Right kidney (tissue), 1 donor: ENCODE measurements at regions not wholly inside any gene's neighbourhood (a gene's known extent, or its start where the extent isn't known, plus 50 kb on each side); places are given as distances from the start of the nearest gene placed in this dataset.

Experiments
- DNase-seq: peaks from one replicate; pipeline ENCODE4 v3.0.0-alpha.2; 2016

GRCh38 chr9:82665324-82665723 is 397.6 kb downstream of the RASEF start:
- DNase-seq = no peak

GRCh38 chr9:82668689-82669199 is 394.2 kb downstream of the RASEF start:
- DNase-seq = no peak

DNA sequence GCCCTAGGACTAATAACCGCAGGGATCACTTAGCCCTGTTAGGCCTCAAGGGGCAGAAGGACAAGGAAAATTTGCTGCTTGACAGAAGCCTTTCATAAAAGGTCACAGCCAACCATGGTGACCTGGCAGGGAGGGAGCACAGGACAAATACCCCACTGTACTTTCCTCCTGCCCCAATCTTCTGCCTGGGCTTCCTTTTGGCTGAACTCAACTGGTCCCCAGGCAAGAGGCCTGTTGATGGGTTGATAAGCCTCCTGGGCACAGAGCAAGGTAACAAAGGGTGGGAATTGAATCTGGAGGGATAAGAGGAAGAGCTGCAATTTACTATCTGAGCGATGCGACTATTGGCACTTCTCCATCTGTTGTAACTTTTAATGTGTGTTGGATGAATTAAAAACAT is 392.9 kb downstream of the RASEF start:
- DNase-seq = no peak

GRCh38 chr9:82670726-82671125 is 392.2 kb downstream of the RASEF start:
- no peak for DNase-seq

DNA sequence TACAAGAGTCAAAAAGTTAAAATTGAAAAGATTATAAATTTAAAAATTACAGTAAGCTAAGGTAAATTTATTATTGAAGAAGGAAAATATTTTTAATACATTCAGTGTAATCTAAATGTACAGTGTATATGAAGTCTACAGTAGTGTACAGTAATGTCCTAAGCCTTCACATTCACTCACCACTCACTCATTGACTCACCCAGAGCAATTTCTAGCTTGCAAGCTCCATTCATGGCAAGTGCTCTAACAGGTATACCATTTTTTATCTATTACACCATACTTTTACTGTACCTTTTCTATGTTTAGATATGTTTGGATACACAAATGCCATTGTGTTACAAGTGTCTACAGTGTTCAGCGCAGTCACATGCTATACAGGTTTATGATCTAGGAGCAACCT is 389.7 kb downstream of the RASEF start:
- no peak for DNase-seq

GRCh38 chr9:82673919-82674318 is 389.0 kb downstream of the RASEF start:
- DNase-seq = no peak

GRCh38 chr9:82675102-82675501 is 387.8 kb downstream of the RASEF start:
- DNase-seq = no peak

DNA sequence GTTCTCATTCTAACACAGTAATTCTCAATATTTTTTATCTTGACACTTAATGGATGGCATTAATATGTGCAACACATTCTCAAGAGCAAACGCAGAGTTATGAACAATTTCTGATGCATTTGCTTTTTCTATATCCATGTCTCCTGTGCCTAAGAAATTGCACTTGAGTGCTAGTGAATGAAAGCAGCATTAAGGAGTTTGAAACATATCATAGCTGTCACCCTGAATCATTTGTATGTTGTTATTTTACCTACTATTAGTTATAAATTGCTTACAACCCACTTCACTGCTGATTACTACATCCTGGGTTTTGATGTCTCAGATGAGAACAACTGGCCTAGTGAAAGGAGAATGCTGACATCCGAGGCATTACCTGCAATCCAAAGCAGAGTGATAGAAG is 387.3 kb downstream of the RASEF start:
- no peak for DNase-seq

DNA sequence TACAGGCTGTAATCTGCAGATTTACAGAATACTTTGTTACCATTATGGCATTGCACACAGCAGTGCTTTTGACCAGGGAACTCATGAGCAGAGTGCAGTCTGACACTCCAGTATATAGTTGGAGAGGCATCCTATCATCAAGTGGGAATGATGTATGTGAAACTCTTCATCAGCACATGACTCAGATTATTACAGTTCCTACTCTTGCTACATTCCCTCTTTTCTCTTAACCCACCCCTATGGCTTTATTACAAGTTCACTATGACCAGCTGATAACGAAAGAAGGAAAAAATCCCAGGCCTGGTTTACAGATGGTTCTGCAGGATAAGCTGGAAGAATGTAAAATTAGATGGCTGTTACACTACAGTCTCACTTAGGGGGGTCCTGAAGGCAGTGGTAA is 385.9 kb downstream of the RASEF start:
- DNase-seq = no peak

- no peak for DNase-seq
Observed at GRCh38 chr9:82679472-82679871, 383.5 kb downstream of the RASEF start.

DNA sequence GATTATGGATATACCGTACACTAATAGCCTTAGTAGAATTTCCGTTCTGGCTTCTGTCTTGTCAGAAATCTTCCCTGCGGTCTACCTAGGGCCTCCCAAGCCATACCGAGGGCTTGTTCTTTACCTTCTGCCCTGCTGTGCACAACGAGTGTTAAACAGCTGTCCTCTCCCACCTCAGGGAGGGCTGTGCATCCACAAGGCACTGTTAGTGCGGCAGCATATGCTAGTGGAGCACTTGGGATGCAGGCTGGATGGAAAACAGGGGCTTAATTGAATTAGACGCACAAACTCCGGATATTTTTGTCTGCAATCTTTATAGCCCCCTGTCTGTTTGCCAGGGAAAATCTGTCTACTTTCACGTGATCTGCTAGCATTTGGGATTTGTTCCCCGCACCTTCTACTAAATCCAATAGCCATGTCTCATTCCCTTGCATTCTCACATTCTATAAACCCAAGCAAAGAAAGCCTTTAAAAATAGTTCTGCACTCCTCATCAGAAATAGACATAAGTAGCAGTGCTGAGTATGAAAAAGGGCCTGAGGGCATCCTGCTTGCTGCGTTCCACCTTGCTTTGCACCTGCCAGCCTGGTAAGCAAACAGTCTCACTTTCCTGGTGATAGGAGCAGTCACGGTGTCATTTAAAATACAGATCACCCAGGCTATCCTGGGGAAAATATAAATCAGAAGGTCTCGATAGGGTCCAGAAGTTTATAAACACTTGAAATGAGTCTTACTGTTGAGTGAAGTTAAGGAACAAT is 382.6 kb downstream of the RASEF start:
- DNase-seq = no peak

GRCh38 chr9:82681809-82682208 is 381.1 kb downstream of the RASEF start:
- no peak for DNase-seq

DNA sequence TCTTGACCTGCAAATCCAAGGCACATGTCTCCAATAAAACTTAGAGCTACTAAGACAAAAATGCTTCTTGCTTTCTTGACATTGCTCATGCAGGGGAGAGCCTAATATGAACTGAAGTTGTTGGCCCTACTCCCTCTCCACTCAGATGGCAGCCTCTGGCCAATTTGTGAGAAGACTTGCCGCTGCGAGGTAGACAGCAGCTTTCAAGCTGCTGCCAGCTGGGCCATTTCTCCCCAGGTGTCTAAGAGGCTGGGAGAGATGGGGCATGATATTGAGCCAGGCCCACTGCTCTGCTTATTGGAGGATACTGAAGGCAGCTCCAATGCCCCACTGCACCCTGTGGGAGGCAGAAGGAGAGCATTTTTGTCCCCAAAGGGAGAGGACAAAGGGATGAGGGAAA is 380.5 kb downstream of the RASEF start:
- DNase-seq = no peak

GRCh38 chr9:82695704-82696103 is 367.2 kb downstream of the RASEF start:
- no peak for DNase-seq

GRCh38 chr9:82706786-82707185 is 356.2 kb downstream of the RASEF start:
- no peak for DNase-seq

- no peak for DNase-seq
Observed at GRCh38 chr9:82716821-82717220, 346.1 kb downstream of the RASEF start.

DNA sequence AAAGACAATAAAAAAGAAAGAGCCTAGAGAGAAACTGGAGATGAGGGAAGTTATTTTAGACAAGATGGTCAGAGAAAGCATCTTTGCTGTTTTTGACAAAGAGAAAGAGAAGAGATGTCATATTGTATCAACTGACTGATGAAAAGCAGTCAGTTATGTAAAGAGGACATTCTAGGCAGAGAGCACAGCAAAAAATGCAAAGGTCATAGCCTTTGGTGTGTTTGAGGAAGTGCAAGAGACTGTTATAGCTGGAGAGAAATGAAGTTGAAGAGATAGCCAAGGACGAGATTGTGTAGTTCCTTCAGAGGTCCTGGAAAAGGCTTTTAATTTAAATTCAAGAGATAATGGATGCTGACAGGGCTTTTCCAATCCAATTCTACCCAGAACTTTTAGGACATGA is 342.4 kb downstream of the RASEF start:
- DNase-seq = no peak

DNA sequence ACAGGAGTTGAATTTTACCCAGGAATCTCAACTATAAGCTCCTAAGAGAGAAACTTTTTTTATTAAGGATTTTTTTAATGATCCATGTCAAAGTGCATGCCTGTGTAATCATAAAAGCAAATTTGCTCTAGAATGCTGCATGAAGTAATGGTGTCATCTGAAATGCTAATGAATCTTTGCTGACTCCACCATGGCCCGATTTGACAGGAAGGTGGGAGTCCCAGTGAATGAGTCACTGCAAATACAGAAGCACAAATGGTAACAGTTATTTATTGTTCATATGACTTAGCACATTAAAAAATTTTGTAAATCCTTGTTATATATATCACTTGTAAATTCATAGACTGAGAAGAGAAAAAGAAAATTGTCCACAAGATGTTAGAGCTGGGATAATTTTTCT is 341.3 kb downstream of the RASEF start:
- no peak for DNase-seq

- no peak for DNase-seq
Observed at GRCh38 chr9:82722051-82722450, 340.9 kb downstream of the RASEF start.

DNA sequence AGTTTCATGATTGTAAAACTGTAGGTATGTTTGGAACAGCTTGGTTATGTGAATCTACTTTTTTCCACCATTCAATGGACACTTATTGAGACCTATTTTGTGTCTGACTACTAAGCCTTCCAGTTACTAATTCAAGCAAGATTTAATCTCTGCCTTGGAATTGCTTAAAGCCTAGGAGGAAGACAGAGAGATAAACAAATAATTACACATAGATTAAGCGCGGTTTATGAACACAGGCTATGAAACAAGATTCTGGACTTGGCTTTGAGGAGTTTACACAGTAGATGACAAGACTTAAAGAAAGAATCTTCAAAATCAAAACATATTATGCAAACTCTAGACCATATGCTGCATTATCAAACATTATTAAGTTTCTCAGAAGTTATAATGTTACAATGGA is 340.4 kb downstream of the RASEF start:
- no peak for DNase-seq

DNA sequence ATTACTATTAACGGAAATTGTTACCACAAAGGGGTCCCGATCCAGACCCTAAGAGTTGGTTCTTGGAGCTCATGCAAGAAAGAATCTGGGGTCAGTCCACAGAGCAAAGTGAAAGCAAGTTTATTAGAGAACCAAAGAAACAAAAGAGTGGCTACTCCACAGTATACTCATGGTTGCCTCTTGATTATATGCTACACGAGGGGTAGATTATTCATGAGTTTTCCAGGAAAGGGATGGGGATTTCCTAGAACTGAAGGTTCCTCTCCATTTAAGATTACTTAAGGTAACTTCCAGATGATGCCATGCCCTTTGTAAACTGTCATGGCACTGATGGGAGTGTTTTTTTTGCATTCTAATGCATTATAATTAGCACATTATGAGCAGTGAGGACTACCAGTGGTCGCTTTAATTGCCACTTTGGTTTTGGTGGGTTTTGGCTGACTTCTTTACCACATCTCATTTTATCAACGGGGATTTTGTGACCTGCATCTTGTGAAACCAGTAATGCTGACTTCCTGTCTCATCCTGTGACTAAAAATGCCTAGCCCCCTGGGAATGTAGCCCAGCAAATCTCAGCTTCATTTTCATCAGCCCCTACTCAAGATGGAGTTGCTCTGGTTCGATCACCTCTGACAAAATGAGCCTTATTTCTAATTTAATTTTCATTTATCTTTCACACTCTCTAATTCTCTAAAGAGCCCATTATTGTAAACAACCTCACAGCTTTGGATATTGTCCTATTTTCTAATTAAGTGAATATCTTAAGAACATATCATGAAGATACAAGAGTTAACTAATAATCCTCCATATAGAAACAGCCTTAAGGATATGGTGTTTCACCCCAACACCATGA is 336.3 kb downstream of the RASEF start:
- no peak for DNase-seq

DNA sequence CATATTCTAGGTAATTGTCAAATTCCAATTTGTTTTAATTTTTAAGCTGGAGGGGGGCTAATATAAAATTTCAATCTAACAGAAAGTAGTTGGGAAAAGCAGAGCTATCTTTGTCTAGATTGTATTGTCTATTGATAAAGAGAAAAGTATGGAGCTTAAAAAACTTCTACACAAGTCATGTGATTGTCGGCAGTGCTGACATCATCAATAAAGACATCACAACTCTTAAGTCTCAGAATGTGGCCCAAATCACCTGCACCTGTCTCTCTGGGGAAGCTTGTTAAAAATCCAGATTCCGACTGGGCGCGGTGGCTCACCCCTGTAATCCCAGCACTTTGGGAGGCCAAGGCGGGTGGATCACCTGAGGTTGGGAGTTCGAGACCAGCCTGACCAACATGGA is 333.8 kb downstream of the RASEF start:
- DNase-seq = no peak

DNA sequence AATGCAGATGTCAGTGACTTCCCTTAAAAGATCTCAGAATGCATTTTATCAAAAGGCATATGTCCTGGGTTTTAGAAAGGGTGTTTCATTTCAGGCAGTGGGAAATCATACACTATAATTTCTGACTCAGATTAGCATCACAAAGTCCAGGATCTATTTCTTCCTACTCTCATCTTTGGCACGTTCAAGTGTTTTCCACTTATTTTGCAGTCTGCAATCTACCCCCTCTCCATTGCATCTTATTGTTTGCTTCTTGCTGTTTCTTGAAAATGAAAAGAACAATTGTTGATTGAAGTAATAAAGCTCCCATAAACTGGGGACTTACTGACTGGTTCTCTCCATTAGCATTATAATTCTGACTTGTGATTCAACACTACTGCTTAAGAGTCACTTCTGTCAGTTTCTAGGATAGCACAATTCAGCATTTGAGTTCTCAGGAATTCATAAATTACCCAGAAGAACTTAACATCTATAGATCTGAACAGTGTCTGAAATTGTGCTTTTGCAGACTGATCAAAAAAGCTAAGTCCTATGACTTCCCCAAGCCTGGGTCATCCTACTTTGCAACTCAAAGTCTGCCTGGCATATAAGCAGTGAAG is 332.9 kb downstream of the RASEF start:
- no peak for DNase-seq
